H1 (cell line): ENCODE measurements at regions not wholly inside any gene's neighbourhood (a gene's known extent, or its start where the extent isn't known, plus 50 kb on each side); places are given as distances from the start of the nearest gene placed in this dataset.

Source experiments
- BRCA1 ChIP-seq: IDR thresholded peaks from 2 replicates; pipeline ENCODE4 v1.6.1; 2012; ENCODE audit warnings: low read depth, low read length, improper control_type of control experiment
- SP1 ChIP-seq: IDR thresholded peaks from 2 replicates; pipeline ENCODE4 v1.6.1; 2011; ENCODE audit warnings: low read depth, low read length

- TF ChIP-seq BRCA1 (no peak), SP1 (no peak)
- TF ChIP-seq, all 59 proteins: peak for 0
These were observed 146.7 kb downstream of the TRIM27 start (continued) for GRCh38 chr6:28777147-28777461.
